ENCODE measurements at regions not wholly inside any gene's neighbourhood (a gene's known extent, or its start where the extent isn't known, plus 50 kb on each side); places are given as distances from the start of the nearest gene placed in this dataset.

GRCh38 chr20:50245498-50246366, 55.1 kb downstream of the CEBPB start:
- TF ChIP-seq CTCF (IDR thresholded peaks at IDR 0.05): no peak
- DNase-seq (ENCODE audit: extremely low spot score, unreplicated experiment): no peak
- no peaks in the 10 kb centered on the region for H3K9me3 Mint-ChIP-seq (ENCODE audit: unreplicated experiment)
- peaks cover 5% of the 10 kb centered on the region for H3K27me3 Mint-ChIP-seq (ENCODE audit: unreplicated experiment)
- H3K36me3 Mint-ChIP-seq (ENCODE audit: unreplicated experiment): no peaks in the 10 kb centered on the region
- H3K4me1 Mint-ChIP-seq (ENCODE audit: unreplicated experiment): peaks cover 9% of the 10 kb centered on the region
- no peak overlapping the region for H3K4me3 Mint-ChIP-seq (ENCODE audit: unreplicated experiment)
- H3K27ac Mint-ChIP-seq (ENCODE audit: unreplicated experiment): peak overlapping the region; percentile 77

- H3K36me3 Mint-ChIP-seq (ENCODE audit: unreplicated experiment): no peaks in the 10 kb centered on the region
- no peak for TF ChIP-seq CTCF (IDR thresholded peaks at IDR 0.05)
- no peaks in the 10 kb centered on the region for H3K9me3 Mint-ChIP-seq (ENCODE audit: unreplicated experiment)
- H3K27me3 Mint-ChIP-seq (ENCODE audit: unreplicated experiment): peaks cover 3% of the 10 kb centered on the region
- DNase-seq (ENCODE audit: extremely low spot score, unreplicated experiment): no peak
- no peak overlapping the region for H3K4me3 Mint-ChIP-seq (ENCODE audit: unreplicated experiment)
- H3K27ac Mint-ChIP-seq (ENCODE audit: unreplicated experiment): no peak overlapping the region
- H3K4me1 Mint-ChIP-seq (ENCODE audit: unreplicated experiment): peaks cover 9% of the 10 kb centered on the region
Measured at GRCh38 chr20:50246367-50247195, 56.0 kb downstream of the CEBPB start.

GRCh38 chr20:50247196-50248094, 56.8 kb downstream of the CEBPB start:
- Mint-ChIP-seq H3K27me3 (ENCODE audit: unreplicated experiment) (no peaks in the 10 kb centered on the region), H3K36me3 (ENCODE audit: unreplicated experiment) (no peaks in the 10 kb centered on the region), H3K4me1 (ENCODE audit: unreplicated experiment) (peaks cover 14% of the 10 kb centered on the region), H3K27ac (ENCODE audit: unreplicated experiment) (no peak overlapping the region), H3K9me3 (ENCODE audit: unreplicated experiment) (no peaks in the 10 kb centered on the region), H3K4me3 (ENCODE audit: unreplicated experiment) (no peak overlapping the region)
- no peak for TF ChIP-seq CTCF (IDR thresholded peaks at IDR 0.05)
- no peak for DNase-seq (ENCODE audit: extremely low spot score, unreplicated experiment)

- DNase-seq (ENCODE audit: extremely low spot score, unreplicated experiment): no peak
- H3K36me3 Mint-ChIP-seq (ENCODE audit: unreplicated experiment): no peaks in the 10 kb centered on the region
- H3K27ac Mint-ChIP-seq (ENCODE audit: unreplicated experiment): no peak overlapping the region
Measured at GRCh38 chr20:50248104-50248641, 57.5 kb downstream of the CEBPB start.

More at GRCh38 chr20:50248104-50248641, 57.5 kb downstream of the CEBPB start:
- no peaks in the 10 kb centered on the region for H3K9me3 Mint-ChIP-seq (ENCODE audit: unreplicated experiment)
- peaks cover 14% of the 10 kb centered on the region for H3K4me1 Mint-ChIP-seq (ENCODE audit: unreplicated experiment)
- TF ChIP-seq CTCF (IDR thresholded peaks at IDR 0.05): no peak
- no peak overlapping the region for H3K4me3 Mint-ChIP-seq (ENCODE audit: unreplicated experiment)
- H3K27me3 Mint-ChIP-seq (ENCODE audit: unreplicated experiment): no peaks in the 10 kb centered on the region
